NOMO-1 treated with dmso at 0.1 percent for 144 hours (cell line): ENCODE measurements at regions not wholly inside any gene's neighbourhood (a gene's known extent, or its start where the extent isn't known, plus 50 kb on each side); places are given as distances from the start of the nearest gene placed in this dataset.
"Not testable (repeated sequence)": the region's sequence is repeated elsewhere in the genome, so short reads cannot be mapped to it uniquely, and the experiment has no call there.

Experiments used
- DNase-seq: peaks from one replicate; lab custom pipeline; 2025; ENCODE audit not compliant: unreplicated experiment; lab: John Stamatoyannopoulos, UW

- no peak for DNase-seq
Measured at GRCh38 chr5:60546207-60546606, 153.8 kb downstream of the DEPDC1B start.

- no peak for DNase-seq
Measured at GRCh38 chr5:60545551-60545950, 154.4 kb downstream of the DEPDC1B start.

- no peak for DNase-seq
Measured at GRCh38 chr5:60544142-60544541, 155.8 kb downstream of the DEPDC1B start.

GRCh38 chr5:60541980-60542379, 158.0 kb downstream of the DEPDC1B start:
- DNase-seq = peak; percentile 60

GRCh38 chr5:60540856-60541805, 158.8 kb downstream of the DEPDC1B start:
- peak; percentile 40 for DNase-seq

GRCh38 chr5:60538955-60539866, 160.8 kb downstream of the DEPDC1B start:
- peak; percentile 52 for DNase-seq

- no peak for DNase-seq
Measured at GRCh38 chr5:60538426-60538825, 161.5 kb downstream of the DEPDC1B start.

- DNase-seq = no peak
Measured at GRCh38 chr5:60535951-60536350, 164.0 kb downstream of the DEPDC1B start.

- no peak for DNase-seq
Measured at GRCh38 chr5:60535198-60535597, 164.8 kb downstream of the DEPDC1B start.

GRCh38 chr5:60533789-60534188, 166.2 kb downstream of the DEPDC1B start:
- no peak for DNase-seq

- DNase-seq = not testable (repeated sequence)
Measured at GRCh38 chr5:60532796-60533195, 167.2 kb downstream of the DEPDC1B start.

- DNase-seq = not testable (repeated sequence)
Measured at GRCh38 chr5:60530144-60530848, 169.7 kb downstream of the DEPDC1B start.

GRCh38 chr5:60529001-60529400, 171.0 kb downstream of the DEPDC1B start:
- no peak for DNase-seq

- DNase-seq = no peak
Measured at GRCh38 chr5:60527072-60527471, 172.9 kb downstream of the DEPDC1B start.

GRCh38 chr5:60526336-60526875, 173.6 kb downstream of the DEPDC1B start:
- DNase-seq = no peak

- no peak for DNase-seq
Measured at GRCh38 chr5:60522292-60522905, 177.6 kb downstream of the DEPDC1B start.

GRCh38 chr5:60521376-60522291, 178.3 kb downstream of the DEPDC1B start:
- DNase-seq = peak; percentile 11

GRCh38 chr5:60520451-60521227, 179.3 kb downstream of the DEPDC1B start:
- DNase-seq = no peak
